ENCODE measurements at regions not wholly inside any gene's neighbourhood (a gene's known extent, or its start where the extent isn't known, plus 50 kb on each side); places are given as distances from the start of the nearest gene placed in this dataset.
"Not testable (repeated sequence)": the region's sequence is repeated elsewhere in the genome, so short reads cannot be mapped to it uniquely, and the experiment has no call there.

DNA sequence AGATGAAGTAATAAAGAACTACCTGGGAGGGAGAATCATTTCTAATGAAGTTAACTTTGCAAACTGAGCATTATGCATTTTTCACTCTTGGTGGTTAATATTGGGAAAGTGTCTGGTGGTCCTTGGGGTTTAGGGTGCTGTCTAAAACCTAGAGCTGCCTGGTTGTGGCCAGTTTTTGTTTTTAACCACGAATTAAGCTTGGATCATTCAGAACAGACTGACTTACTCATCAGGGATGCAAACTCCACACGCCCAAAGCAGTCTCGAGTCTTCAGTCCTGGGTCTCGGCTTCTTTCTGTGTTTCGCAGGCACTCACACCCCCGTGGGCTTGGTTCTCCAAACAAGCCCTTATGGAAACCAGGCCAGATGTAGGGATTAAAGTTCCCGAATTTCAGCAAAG, 113.8 kb upstream of the PLGLB2 start:
- H3K27me3 ChIP-seq; H3K36me3 ChIP-seq; H3K4me3 ChIP-seq; H3K4me1 ChIP-seq; H3K27ac ChIP-seq; intact Hi-C loops (cut with DNase I); ATAC-seq; DNase-seq; H3K9me3 ChIP-seq: not testable (repeated sequence)

DNA sequence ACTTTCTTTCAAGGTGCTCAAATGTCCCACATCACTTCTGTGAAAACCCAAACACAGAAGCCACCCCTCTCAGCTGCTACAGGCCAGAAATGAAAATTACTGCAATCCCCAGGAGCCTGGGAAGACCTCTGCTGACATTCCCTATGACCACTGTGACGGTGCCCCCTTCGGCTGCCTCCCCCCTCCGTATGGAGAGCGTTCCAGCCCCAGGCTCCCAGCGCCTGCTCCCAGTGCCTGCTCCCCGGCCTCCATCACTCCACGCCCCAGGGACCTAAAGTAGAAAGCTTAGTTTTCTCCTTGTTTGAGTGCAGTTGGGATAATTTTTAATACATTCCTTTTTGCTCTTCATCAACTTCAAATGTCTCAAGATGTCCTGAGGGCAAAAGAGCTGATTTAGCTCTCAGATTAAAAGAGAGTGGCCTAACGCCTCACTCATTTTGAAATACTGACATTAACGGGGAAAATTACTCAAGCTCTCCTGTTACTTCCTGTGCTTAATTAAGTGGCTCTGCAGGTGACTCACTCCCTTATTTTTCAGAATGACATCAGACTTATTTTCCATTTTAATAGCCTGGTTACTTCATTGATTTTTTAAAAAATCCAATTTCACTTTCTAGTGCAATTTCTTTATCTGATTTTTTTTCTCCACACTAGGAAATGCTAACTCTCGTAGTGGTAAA, 112.8 kb upstream of the PLGLB2 start:
- intact Hi-C loops (cut with DNase I), result not testable (repeated sequence)

DNA sequence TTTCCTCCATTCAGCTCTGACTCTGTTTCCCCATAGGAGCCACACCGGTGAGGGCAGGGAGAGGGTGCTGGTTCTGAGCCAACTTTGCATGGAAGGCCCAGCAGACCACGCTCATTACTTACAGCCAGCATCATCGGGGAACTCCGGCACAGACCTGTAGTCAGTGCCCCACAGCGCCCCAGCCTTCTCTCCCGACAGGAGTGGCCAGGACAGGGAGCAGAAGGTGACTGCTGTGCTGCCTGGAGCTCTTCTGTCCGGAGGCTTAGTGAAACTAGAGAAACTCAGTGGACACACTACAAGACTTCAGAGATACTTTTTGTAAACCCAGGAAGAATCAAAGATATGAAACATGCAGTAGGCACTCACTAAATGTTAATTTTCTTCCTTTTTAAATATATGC, 111.6 kb upstream of the PLGLB2 start:
- ATAC-seq; intact Hi-C loops (cut with DNase I): not testable (repeated sequence)

More for the DNA sequence above, 112.8 kb upstream of the PLGLB2 start:
- peak; percentile 21 for ATAC-seq
- not testable (repeated sequence) for H3K27ac ChIP-seq, H3K9me3 ChIP-seq, H3K27me3 ChIP-seq, H3K4me3 ChIP-seq, H3K36me3 ChIP-seq, H3K4me1 ChIP-seq
- DNase-seq, result peak in 1 of 4 donors; percentile 57

DNA sequence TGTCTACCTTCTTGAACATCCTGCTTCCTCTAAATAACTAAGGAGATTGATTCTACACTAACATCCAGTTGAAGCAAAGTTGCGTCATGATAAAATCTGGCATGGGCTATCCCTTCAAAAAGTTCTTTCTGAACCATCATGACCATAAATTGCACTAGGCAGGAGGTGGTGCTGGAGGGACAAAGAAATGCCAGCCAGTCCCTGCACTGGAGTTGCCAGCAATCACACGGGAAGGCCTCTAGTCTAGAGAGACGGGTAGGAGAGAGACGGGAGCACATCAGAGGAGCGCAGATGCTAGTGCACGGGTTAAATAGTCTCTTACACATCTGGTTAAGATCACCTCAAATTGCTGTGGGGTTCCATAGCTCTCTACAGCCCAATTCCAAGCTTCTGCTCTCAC, 111.2 kb upstream of the PLGLB2 start:
- H3K4me1 ChIP-seq; H3K27me3 ChIP-seq; H3K9me3 ChIP-seq; DNase-seq; H3K4me3 ChIP-seq; ATAC-seq; H3K36me3 ChIP-seq; H3K27ac ChIP-seq; intact Hi-C loops (cut with DNase I): not testable (repeated sequence)

More for the DNA sequence above, 111.6 kb upstream of the PLGLB2 start:
- not testable (repeated sequence) for H3K36me3 ChIP-seq, H3K9me3 ChIP-seq, H3K27me3 ChIP-seq, H3K4me1 ChIP-seq, H3K27ac ChIP-seq, H3K4me3 ChIP-seq, DNase-seq

DNA sequence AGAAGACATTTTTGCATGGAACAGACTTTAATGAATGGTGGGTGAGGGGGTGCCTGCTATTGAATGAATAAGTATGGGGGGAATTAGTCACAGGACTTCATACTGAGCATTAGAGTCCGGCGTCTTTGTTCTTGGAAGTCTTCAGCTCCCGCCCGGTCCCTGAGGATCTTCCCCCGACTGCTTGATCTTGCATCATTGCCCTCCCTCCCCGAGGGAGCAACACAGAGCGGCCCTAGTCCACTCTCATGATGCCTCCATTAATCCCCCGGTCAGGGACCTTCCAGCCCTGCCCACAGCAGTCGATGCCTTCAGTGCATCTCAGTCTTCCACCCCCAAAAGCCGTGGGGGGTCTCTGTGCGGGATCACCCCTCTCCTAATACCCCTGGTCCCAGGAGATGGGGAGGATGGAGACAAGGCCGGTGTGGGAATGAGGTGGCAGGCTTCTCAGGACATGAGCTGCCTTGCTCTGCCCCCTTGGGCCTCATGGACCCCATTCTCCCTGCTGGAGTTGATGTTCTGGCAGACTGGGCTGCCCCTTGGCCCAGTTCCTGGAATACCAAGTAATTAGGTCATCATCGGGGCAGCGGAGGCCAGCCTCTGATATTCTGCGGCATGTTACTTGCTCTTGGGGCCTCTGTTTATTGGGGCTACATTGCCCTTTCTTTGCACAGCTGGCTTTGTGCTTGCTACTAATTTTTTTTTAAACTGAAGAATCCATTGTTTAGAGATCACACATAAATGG, 110.5 kb upstream of the PLGLB2 start:
- H3K27ac ChIP-seq; H3K4me3 ChIP-seq; H3K4me1 ChIP-seq; intact Hi-C loops (cut with DNase I); H3K27me3 ChIP-seq; H3K9me3 ChIP-seq; H3K36me3 ChIP-seq: not testable (repeated sequence)
- DNase-seq (peak in 1 of 4 donors; percentile 13), ATAC-seq (peak; percentile 14)

DNA sequence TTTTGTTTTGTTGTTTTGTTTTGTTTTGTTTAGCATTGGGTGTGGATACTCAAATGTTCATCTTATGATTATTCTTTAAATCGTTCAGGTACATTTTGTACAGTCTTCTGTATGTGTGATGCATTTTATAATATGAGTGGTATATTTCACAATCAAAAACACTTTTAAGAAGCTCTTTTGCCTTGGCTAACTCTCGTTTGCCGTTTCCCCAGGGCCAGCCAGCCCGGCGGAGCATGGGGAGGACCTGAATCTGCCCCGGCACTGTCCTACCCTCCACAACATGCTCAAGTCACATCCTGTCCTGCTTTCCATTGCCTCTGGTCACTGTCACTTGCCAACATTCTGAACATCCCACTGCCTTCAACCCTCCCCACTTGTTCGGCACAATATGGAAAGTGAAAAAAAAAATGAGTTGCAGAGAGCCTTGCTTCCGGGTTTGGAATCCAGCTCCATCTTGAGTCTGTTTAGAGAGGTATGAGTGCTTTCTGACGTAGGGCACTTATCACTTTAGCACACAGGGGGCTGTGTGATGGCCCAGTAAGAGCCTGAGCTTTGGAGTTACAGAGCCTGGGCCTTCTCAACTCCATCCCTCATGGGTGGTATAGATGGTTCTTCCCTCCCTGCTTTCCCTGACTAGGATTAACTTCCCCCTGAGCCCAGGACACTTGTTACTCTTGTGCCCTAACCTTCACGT, 109.6 kb upstream of the PLGLB2 start:
- intact Hi-C loops (cut with DNase I); H3K4me1 ChIP-seq; H3K9me3 ChIP-seq; H3K4me3 ChIP-seq; H3K27ac ChIP-seq; H3K27me3 ChIP-seq; H3K36me3 ChIP-seq: not testable (repeated sequence)
- peak in 1 of 4 donors; percentile 42 for DNase-seq
- peak; percentile 80 for ATAC-seq

DNA sequence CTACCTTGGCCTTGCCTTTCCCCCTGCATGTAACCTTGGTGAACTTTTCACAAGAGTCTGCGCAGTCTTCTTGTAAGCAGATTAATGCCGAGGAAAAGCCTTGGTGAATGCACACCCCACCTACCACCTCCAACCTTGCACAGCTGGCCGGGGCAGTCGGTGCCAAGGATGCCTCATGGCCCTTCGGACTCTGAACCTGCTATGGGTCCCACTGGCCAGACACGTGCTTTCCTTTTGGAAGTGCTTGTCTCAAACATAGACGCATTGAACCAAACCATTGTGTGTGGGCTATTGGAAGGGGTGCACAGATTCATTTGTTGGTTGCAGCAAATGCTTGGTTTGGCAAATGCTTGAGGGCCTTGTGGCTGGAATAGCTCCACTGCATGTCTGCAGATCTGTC, 109.0 kb upstream of the PLGLB2 start:
- H3K4me1 ChIP-seq; H3K36me3 ChIP-seq; intact Hi-C loops (cut with DNase I); DNase-seq; H3K27me3 ChIP-seq; H3K9me3 ChIP-seq; H3K4me3 ChIP-seq; ATAC-seq; H3K27ac ChIP-seq: not testable (repeated sequence)

DNA sequence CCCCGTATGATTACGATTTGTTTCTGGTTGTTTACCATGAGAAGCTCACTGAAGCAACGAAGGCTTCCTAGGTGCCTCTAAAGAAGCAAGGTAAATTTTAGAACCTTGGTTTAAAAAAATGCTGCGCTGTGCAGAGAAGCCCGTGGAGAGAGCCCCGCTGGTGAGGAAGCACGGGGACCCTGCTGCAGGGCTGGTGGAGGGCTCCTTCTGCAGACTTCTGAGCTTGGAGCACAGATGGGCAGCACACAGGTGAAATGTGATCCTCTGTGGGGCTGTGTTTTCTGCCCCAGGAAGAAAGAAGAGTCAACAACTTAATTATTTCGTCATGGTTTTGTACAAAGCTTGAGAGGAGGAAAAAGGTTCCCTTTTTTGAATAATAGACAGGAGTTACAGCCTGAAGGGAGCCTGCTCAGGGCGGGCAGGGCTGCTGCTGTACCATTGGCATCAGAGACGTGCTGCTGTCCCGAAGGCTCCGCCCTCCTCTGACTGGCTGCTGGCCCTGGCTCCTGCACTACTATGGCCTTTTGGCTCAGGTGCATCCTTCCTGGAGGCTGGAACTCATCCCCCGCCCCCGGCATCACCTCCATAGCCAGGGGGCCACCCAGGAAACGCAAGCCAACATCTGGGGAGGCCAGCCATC, 108.0 kb upstream of the PLGLB2 start:
- intact Hi-C loops (cut with DNase I); DNase-seq; H3K4me3 ChIP-seq; H3K27me3 ChIP-seq; H3K36me3 ChIP-seq; H3K9me3 ChIP-seq; H3K27ac ChIP-seq; H3K4me1 ChIP-seq: not testable (repeated sequence)
- peak; percentile 45 for ATAC-seq

DNA sequence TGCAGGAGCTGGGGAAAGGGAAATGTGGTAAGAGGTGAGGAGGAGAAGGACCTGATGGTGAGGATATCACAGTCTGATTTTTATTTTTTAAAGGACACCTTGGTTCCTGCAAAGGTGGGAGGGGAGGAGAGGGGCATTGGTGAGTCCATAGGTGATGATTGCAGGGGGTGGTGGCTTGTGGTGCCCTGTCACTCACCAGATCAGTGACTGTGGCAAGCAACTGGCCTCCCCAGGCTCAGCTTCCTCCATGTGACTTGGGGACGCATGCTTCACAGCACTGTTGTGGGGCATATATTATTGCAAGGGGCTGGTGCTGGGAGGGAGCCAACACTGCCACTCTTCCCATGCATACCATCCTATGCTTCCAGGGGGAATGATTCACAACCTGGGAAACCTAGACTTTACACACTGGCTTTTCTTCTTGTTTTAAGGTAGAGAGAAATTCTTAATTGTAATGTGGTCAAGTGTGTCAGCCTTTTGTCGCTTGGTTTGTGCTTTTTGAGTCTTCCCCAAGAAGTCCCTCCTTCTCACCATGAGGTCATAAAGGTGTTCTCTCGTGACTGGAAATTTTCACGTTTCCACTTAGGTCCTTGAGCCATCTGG, 106.8 kb upstream of the PLGLB2 start:
- H3K36me3 ChIP-seq; DNase-seq; intact Hi-C loops (cut with DNase I); H3K27ac ChIP-seq; H3K9me3 ChIP-seq; H3K4me3 ChIP-seq; ATAC-seq; H3K27me3 ChIP-seq; H3K4me1 ChIP-seq: not testable (repeated sequence)

DNA sequence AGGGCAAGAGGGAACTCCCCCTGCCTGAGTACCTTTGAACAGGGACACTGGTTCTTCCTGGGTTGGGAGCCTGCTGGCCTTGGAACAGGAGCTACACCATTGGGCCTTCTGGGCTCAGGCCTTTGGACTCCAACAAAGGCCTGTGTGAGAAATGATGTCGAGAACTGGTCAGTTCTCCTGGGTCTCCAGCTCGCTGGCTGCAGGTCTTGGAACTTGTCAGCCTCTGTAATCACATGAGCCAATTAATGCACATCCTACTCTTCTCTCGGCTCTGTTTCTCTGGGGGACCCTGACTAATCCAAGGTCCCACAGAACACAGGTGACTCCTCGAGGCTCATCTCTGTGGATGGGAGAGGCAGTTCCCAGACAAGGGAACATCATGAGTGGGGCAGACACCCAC, 104.7 kb upstream of the PLGLB2 start:
- intact Hi-C loops (cut with DNase I); H3K4me1 ChIP-seq; H3K27ac ChIP-seq; H3K27me3 ChIP-seq; H3K36me3 ChIP-seq; H3K9me3 ChIP-seq; ATAC-seq; DNase-seq; H3K4me3 ChIP-seq: not testable (repeated sequence)

DNA sequence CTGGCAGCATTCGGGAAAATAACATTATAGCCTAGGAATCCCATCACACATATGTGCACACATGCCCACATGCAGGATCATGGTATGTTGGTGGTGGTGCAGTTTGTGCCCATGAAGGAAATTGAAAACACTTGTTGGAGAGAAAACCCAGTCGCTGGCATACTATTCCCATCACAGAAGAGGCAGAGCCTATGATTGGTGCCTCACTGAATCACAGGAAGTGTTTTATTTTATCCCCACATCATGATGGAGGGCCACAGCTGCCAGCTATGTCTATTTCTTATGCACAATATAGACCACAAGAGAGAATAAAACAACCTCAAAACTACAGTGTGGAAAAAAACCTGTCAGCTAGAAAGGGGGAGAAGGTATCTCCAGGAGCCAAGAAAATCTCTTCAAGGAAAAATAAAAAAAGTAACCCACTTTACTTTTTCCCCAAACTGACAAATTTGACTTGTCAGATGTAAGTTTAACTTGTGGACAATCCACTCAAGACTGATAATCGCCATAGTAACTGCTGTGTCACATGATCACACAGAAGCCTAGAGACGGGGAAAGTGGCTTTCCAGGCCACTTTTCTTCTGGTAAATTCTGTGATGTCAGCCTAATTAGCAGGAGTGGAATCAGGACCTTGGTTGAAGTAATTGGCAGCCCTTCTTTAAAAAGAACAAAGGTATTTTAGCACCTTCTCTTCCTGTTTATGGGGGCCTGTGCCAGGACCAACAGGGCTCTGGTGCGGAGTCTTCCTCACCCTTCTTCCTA, 100.0 kb upstream of the PLGLB2 start:
- H3K27me3 ChIP-seq; H3K4me3 ChIP-seq; H3K36me3 ChIP-seq; H3K9me3 ChIP-seq; H3K27ac ChIP-seq; intact Hi-C loops (cut with DNase I); H3K4me1 ChIP-seq: not testable (repeated sequence)
- DNase-seq (peak in 1 of 4 donors; percentile 28), ATAC-seq (peak; percentile 61)

DNA sequence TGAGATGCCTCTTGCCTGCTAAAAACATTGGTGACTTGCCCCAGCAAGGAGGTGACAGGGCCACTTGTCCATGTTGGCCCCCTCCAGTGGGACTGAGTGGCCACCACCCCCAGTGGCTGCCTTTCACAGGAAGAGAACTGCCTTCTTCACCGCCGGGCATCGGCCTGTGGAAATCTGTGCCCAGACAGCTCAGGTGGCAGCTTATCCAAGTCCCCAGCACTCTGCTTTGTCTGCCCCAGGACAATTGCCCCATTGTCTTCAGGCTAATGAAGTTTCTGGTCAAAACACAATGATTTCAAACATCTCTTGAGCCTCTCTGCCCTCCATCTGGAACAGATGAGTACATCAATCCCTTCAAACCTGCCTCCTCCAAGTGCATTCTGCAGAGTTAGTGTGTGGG, 99.1 kb upstream of the PLGLB2 start:
- intact Hi-C loops (cut with DNase I); H3K27me3 ChIP-seq; H3K27ac ChIP-seq; ATAC-seq; H3K4me3 ChIP-seq; H3K9me3 ChIP-seq; H3K36me3 ChIP-seq; H3K4me1 ChIP-seq; DNase-seq: not testable (repeated sequence)

Data from left lung (tissue), 4 donors.